NCI-H1930 (cell line): ENCODE measurements at regions not wholly inside any gene's neighbourhood (a gene's known extent, or its start where the extent isn't known, plus 50 kb on each side); places are given as distances from the start of the nearest gene placed in this dataset.
A peak's percentile ranks its signal among the peaks of the same experiment; 100 is the strongest.

Source experiments
- DNase-seq, 2 experiments: peaks; one replicate each; lab custom pipeline; 2025; lab: John Stamatoyannopoulos, UW

- no peak for DNase-seq
These were observed 955.5 kb upstream of the AUTS2 start for GRCh38 chr7:68642727-68643126.

- no peak for DNase-seq
These were observed 934.9 kb upstream of the AUTS2 start for GRCh38 chr7:68663392-68663791.

GRCh38 chr7:68671046-68671445 is 927.2 kb upstream of the AUTS2 start:
- DNase-seq: no peak

GRCh38 chr7:68671671-68672070 is 926.6 kb upstream of the AUTS2 start:
- no peak for DNase-seq

- DNase-seq: no peak
These were observed 923.4 kb upstream of the AUTS2 start for GRCh38 chr7:68674826-68675225.

DNA sequence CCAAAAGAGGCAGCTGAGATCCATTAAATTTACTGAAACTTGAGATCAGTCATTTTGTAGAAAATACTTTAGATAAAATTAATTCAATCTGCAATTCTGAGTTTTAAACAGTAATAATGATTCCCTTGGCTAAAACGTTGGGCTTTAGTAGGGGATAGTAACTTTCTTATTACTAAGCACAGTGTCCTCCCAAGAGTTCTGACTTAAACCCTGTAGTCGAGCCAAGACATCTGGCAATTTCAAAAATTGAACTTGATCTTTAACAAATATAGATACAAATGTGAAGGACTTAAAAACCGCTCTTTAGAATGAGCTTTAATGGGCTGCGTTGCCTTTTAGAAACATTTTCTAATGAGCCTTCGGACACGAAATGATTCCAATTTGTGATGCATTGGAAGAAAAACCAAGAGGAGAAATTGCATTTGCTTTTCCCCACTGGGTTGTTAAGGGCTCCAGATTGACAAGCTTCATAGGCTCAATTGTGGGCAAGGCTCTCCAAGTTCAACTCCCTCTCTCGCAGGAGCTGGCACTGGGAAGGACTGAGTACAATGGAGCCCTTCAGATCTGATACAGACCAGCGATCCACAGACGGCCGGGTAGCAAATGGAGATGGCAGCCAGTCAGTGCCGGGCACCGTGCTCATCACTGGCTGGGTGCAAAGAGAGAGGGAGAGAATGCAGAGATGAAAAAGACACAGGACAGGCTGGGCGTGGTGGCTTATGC is 921.3 kb upstream of the AUTS2 start:
- DNase-seq: no peak

DNA sequence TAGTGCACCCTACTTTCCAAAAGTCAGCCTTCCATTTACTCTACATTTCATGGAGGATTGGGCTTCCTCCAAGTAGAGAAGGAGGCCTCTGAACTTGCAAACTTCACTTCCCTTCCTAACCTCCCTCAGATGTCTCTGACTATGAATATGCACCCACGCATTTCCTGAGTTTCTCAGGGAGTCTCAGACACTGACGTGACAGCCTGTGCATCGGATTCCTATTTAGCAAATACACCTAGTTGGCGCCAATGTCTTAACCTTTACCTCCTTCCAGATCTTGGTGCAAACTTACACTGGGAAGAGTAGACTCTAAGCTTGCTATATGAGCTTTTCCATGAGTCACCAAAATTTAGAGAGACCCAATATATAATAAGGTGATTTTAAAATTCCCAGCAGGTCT is 920.1 kb upstream of the AUTS2 start:
- no peak for DNase-seq

DNA sequence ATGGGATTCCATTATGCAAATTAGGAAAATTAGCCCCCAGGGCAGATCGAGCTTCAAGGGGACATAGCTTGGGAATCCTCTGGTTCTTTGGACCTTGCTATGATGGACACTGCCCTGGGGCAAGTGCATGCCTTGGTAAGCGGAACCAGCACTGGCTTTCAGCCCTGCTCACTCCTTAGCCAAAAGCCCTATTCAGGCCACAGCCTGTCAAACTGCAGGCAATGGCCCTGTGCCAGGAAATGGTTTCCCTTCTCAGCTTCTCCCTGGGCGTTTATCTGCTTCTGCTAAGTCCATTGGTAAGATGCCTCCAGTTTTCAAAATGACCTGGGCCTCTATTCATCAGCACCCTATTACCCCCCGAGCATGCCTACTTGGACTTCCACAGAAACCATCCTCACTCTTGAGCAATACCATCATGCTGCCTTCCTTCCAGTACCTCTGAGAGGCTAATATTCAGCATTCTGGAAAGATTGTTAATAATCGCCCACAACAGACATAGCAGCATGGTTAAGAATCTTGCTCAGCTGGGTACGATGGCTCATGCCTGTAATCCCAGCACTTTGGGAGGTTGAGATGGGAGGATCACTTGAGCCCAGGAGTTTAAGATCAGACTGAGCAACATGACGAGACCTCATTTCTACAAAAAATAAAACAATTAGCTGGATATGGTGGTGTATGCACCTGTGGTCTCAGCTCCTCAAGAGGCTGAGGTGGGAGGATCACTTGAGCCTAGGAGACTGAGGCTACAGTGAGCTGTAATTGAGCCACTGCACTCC is 918.6 kb upstream of the AUTS2 start:
- no peak for DNase-seq

- DNase-seq: no peak
These were observed 917.9 kb upstream of the AUTS2 start for GRCh38 chr7:68680235-68680872.

- DNase-seq: peak; percentile 45 to 55
These were observed 915.4 kb upstream of the AUTS2 start for GRCh38 chr7:68682910-68683309.

DNA sequence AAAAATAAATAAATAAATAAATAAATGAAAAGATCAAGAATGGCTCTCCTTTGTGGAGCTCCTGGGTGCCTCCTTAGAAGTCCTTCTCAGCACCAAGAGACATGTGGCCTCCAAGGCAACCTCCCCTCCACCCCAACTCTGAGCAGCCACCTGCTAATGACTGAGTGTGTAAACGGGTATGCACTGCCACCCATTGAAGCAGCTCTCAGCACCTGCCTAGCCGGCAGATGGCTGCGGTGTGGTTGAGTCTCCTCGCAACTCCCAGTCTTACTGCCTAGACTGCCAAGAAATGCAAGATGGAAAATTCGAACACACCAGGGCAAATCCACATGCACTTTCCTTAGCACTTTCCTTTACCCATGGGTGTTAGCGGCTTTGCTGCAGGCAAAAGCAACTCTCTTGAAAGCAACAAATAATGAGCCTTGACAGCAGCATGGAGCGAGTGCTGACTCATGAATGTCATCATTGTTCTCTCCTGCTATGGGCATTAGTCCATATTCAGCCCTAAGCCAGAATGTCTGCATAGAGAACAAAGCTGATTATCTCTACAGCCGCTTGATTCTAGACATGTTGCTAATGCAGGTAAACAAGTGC is 913.9 kb upstream of the AUTS2 start:
- DNase-seq: peak; percentile 28 to 44

DNA sequence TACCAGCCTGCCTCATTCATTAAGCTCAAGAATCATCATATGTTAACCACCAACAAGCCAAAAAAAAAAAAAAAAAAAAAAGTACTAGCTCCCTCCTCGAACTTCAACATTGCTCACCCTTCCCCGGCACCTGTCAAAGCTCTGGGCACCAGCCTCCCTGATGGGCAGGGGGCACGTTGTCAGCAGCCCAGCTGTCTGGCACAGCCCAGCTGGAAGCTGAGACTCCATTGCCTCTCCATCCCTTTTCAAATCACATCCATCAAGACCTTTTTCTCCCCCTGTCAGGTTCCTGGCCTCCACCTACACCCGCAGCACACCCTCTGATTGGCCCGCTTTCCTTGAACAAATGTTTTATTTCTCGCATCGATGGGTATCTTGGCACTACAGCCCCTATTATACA is 913.3 kb upstream of the AUTS2 start:
- DNase-seq: no peak

DNA sequence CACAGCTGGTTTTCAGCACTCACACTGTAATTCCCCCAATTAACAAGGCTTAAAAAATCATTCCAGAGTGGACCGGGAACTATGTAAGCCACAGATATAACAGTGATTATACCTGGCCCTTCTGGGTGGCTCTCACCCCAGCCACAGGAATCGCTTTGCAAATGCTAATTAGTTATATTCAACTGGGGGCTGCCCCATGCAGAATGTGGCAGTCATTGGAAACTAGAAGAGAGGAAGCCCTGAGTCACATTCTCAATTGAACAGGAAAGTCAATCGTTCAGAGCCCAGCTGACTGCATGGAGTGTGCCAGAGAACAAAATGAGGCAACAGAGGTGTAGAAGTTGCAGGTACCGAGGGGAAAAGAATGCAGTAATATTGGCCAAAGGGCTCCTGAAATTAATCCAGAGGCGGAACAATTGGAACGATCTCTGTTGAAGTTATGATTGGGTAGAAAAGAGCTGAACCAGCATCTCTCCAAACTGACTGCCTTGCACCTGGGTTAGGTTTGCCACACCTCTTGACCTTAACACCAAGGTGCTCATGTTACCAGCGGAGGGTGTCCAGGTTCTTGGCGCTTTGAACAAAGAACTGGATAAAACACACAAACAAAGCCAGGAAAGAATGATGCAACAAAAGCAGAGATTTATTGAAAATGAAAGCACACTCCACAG is 909.7 kb upstream of the AUTS2 start:
- no peak for DNase-seq

DNA sequence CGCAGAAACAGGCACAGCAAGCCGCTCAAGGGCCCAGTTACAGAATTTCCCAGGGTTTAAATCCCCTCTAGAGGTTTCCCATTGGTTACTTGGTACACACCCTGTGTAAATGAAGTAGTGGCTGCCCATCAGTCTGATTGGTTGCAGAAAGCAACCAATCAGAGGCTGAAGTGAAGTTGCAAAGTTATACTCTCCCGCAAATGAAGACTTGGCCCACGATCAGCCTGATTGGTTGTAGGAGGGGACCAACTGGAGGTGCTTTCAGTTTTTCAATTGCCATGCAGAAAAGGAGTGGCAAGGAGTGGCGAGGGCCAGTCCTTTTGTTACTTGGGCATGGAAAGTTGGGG is 909.2 kb upstream of the AUTS2 start:
- DNase-seq: no peak

GRCh38 chr7:68691261-68692216 is 906.7 kb upstream of the AUTS2 start:
- no peak for DNase-seq

- no peak for DNase-seq
These were observed 905.8 kb upstream of the AUTS2 start for GRCh38 chr7:68692511-68692910.

DNA sequence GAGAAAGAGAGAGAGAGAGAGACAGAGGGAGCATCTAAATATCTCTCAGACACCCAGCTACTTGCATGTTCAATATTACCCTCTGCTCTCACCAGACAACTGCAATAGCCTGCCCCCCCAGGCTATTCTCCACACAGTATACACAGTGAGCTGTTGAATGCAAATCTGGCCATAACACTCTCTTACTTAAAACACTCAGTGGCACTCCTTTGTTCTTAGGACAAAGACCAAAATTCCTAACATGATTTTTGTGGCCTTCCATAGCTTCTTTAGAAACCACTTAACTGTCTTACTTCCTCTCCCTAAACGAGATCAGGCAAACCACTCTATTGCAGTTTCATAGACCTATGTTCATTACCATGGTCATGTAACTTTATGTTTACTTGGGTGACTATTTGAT is 903.6 kb upstream of the AUTS2 start:
- no peak for DNase-seq

GRCh38 chr7:68697796-68698280 is 900.4 kb upstream of the AUTS2 start:
- DNase-seq: no peak

DNA sequence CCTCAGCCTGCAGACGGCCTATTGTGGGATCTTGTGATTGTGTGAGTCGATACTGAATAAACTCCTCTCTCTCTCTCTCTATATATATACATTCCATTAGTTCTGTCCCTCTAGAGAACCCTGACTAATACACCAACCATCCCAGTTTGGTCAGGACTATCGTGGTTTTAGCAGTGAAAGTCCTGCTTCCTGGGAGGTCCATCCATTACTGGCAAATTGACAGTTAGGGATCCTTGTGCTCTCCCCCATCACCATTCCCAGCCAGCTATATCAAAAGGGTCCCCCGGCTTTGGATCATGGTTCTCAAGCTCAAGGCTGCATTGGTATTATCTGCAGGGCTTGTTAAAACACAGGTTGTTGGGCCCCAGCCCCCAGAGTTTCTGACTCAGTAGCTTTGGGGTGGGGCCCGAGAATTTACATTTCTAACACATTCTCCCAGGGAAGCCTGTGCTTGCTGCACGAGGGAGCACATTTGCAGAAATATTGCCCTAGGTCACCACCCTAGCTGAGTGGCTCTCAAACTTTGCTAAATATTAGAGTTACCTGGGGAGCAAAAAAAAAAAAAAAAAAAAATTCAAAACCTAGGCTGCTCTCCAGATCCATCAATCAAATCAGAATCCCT is 899.1 kb upstream of the AUTS2 start:
- no peak for DNase-seq

- no peak for DNase-seq
These were observed 897.9 kb upstream of the AUTS2 start for GRCh38 chr7:68700414-68700813.

DNA sequence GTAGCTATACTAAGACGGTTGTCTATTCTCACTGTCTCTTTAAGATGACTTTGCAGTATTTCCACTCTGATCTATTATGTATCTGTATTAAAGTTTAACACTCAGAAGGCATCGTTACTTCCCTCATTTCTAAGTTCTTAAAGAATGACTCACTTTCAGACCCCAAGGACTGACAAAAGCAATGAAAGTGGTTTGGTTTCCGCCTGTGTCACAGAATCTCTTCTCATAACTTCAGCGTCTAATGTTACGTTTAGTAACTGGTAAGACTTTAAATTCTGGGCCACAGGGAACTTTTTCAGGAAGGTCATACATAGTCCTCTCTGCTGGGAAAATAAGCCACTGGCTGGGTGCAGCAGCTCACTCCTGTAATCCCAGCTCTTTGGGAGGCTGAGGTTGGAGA is 892.0 kb upstream of the AUTS2 start:
- no peak for DNase-seq
